GM12878 (cell line): ENCODE measurements at regions not wholly inside any gene's neighbourhood (a gene's known extent, or its start where the extent isn't known, plus 50 kb on each side); places are given as distances from the start of the nearest gene placed in this dataset.

Source experiments
- ATAC-seq: fragments of 200-7000 bp; cut with Tn5 transposase; 3 replicates; pipeline ENCODE4 v1.9.1; 2020; ENCODE audit warnings: mild to moderate bottlenecking, moderate library complexity
- BruUV-seq: library from RNA; stranded (reverse); fragments of 400-500 nt; replicated peaks from 2 replicates; lab custom pipeline; 2021; lab: Mats Ljungman, UMichigan
- CTCF ChIA-PET: fragments of 300-600 bp; sonication (Branson Sonifier 250); formaldehyde crosslinking; extraction: SDS; loops from one replicate; lab custom pipeline; 2021; ENCODE audit warnings: inconsistent platforms; lab: Yijun Ruan, JAX
- POLR2A ChIA-PET: fragments of 350-600 bp; formaldehyde crosslinking; extraction: SDS; loops from one replicate; lab custom pipeline; 2021; ENCODE audit warnings: inconsistent platforms; lab: Charles Lee
- RAD21 ChIA-PET: fragments of 300-600 bp; sonication (Branson Sonifier 250); formaldehyde crosslinking; loops from one replicate; lab custom pipeline; 2023; ENCODE audit warnings: antibody characterized with exemption; ENCODE audit not compliant: unreplicated experiment; lab: Charles Lee
- SMC1A ChIA-PET: fragments of 300-600 bp; sonication (Branson Sonifier 250); formaldehyde crosslinking; loops from one replicate; lab custom pipeline; 2023; ENCODE audit not compliant: unreplicated experiment, uncharacterized antibody; lab: Charles Lee
- DNase-seq: peaks from one replicate; pipeline ENCODE4 v3.0.0-alpha.2; 2011; ENCODE audit warnings: low read depth, low spot score
- FAIRE-seq: peaks from 3 replicates; lab custom pipeline; 2011; peaks lifted over from hg19 to GRCh38; lab: Jason Lieb, UNC
- H2AFZ ChIP-seq: 2 replicates; pipeline ENCODE4 v1.6.0; 2011; ENCODE audit warnings: low read depth, low read length, control low read depth; ENCODE audit not compliant: control insufficient read depth
- H3K27ac ChIP-seq: 2 replicates; pipeline ENCODE4 v1.5.1; 2011; ENCODE audit warnings: control low read depth; ENCODE audit not compliant: control insufficient read depth, insufficient read depth
- H3K27me3 ChIP-seq, 2 experiments: replicated peaks in 1 of 2; 2 replicates each; pipeline versions ENCODE4 v1.6.0 to v1.6.1; 2011; ENCODE audit warnings: low read length in 1 of 2; ENCODE audit not compliant: control insufficient read depth in 2 of 2, insufficient read depth in 2 of 2
- H3K36me3 ChIP-seq, 2 experiments: 2 replicates each; pipeline ENCODE4 v1.5.1; 2011; ENCODE audit warnings: low read length in 1 of 2; ENCODE audit not compliant: control insufficient read depth in 2 of 2, insufficient read depth in 2 of 2
- H3K4me1 ChIP-seq: 2 replicates; pipeline ENCODE4 v1.6.1; 2011; ENCODE audit warnings: mild to moderate bottlenecking, low read length, moderate library complexity, mixed read lengths; ENCODE audit not compliant: control insufficient read depth, insufficient read depth
- H3K4me2 ChIP-seq: 2 replicates; pipeline ENCODE4 v1.6.0; 2011; ENCODE audit warnings: control low read depth; ENCODE audit not compliant: control insufficient read depth, insufficient read depth
- H3K4me3 ChIP-seq: fragments of 200-600 bp; sonication (generic); 2 replicates; pipeline ENCODE4 v1.5.1; 2016
- H3K79me2 ChIP-seq: 2 replicates; pipeline ENCODE4 v1.6.0; 2011; ENCODE audit warnings: low read length; ENCODE audit not compliant: control insufficient read depth, insufficient read depth
- H3K9ac ChIP-seq: 2 replicates; pipeline ENCODE4 v1.8.0; 2011; ENCODE audit warnings: low read length, control low read depth, mixed read lengths; ENCODE audit not compliant: control insufficient read depth, insufficient read depth
- H3K9me3 ChIP-seq: replicated peaks from 3 replicates; pipeline ENCODE4 v1.5.1; 2011; ENCODE audit warnings: mild to moderate bottlenecking, low read length; ENCODE audit not compliant: control insufficient read depth, insufficient read depth
- H4K20me1 ChIP-seq: 2 replicates; pipeline ENCODE4 v1.6.0; 2011; ENCODE audit not compliant: control insufficient read depth, insufficient read depth
- E2F8 ChIP-seq: fragments of 450-650 bp; IDR thresholded peaks from 2 replicates; pipeline ENCODE4 v1.6.1; 2018; ENCODE audit warnings: mild to moderate bottlenecking, low read depth, moderate library complexity; ENCODE audit not compliant: partially characterized antibody
- HCFC1 ChIP-seq: fragments of 150-350 bp; IDR thresholded peaks from 2 replicates; pipeline ENCODE4 v1.6.1; 2014; ENCODE audit warnings: low read length
- KDM1A ChIP-seq: fragments of 200-600 bp; sonication (generic); IDR thresholded peaks from 2 replicates; pipeline ENCODE4 v1.6.1; 2016; ENCODE audit warnings: borderline replicate concordance
- MEF2B ChIP-seq: fragments of 450-650 bp; IDR thresholded peaks from 2 replicates; pipeline ENCODE4 v1.6.1; 2018; ENCODE audit warnings: mild to moderate bottlenecking, moderate library complexity; ENCODE audit not compliant: partially characterized antibody, poor library complexity, severe bottlenecking
- PML ChIP-seq: IDR thresholded peaks from 2 replicates; pipeline ENCODE4 v1.6.1; 2012; ENCODE audit warnings: low read length, inconsistent platforms
- RELA ChIP-seq: fragments of 450-650 bp; IDR thresholded peaks from 2 replicates; pipeline ENCODE4 v1.8.0; 2014; ENCODE audit warnings: borderline replicate concordance; ENCODE audit not compliant: partially characterized antibody
- RELB ChIP-seq: fragments of 450-650 bp; IDR thresholded peaks from 2 replicates; pipeline ENCODE4 v1.6.1; 2017; ENCODE audit warnings: low read depth, mild to moderate bottlenecking, moderate library complexity
- REST ChIP-seq: IDR thresholded peaks from 2 replicates; pipeline ENCODE4 v1.6.1; 2012; ENCODE audit warnings: mild to moderate bottlenecking, low read depth, low read length
- SMARCA5 ChIP-seq: fragments of 450-650 bp; IDR thresholded peaks from 2 replicates; pipeline ENCODE4 v1.6.1; 2017; ENCODE audit warnings: mild to moderate bottlenecking
- SREBF1 ChIP-seq: IDR thresholded peaks from 2 replicates; pipeline ENCODE4 v1.6.1; 2012; ENCODE audit warnings: mild to moderate bottlenecking, low read length
- SREBF2 ChIP-seq: IDR thresholded peaks from 2 replicates; pipeline ENCODE4 v1.6.1; 2012; ENCODE audit warnings: mild to moderate bottlenecking, low read length
- STAT1 ChIP-seq: fragments of 450-650 bp; conservative IDR thresholded peaks from 2 replicates; pipeline ENCODE4 v1.6.1; 2014; ENCODE audit warnings: antibody characterized with exemption, mild to moderate bottlenecking
- SUPT20H ChIP-seq: IDR thresholded peaks from 2 replicates; pipeline ENCODE4 v1.6.1; 2011; ENCODE audit warnings: low read depth, mild to moderate bottlenecking, low read length, moderate library complexity, borderline replicate concordance; ENCODE audit not compliant: control insufficient read depth
- ZNF687 ChIP-seq: fragments of 450-650 bp; IDR thresholded peaks from 2 replicates; pipeline ENCODE4 v1.6.1; 2017; ENCODE audit warnings: mild to moderate bottlenecking, moderate library complexity
- WGBS: methylation state at CpG from one replicate; pipeline ENCODE4 v1.1.6; 2016; ENCODE audit warnings: low lambda C conversion rate; ENCODE audit not compliant: insufficient replicate concordance, insufficient coverage; ENCODE audit errors: missing lambda C conversion rate; 5-methylcytosine and 5-hydroxymethylcytosine counted together
- in situ Hi-C: fragments of 300-500 bp; cut with MboI; formaldehyde crosslinking; loops from 9 replicates; pipeline ENCODE4 v1.14.3; 2018; ENCODE audit warnings: mixed read lengths
- intact Hi-C: fragments of 100-400 bp; cut with micrococcal nuclease; formaldehyde crosslinking; loops from one replicate; pipeline ENCODE4 v1.14.2; 2022; ENCODE audit not compliant: unreplicated experiment

GRCh38 chr7:69199041-69199440, 399.2 kb upstream of the AUTS2 start:
- no peak for ATAC-seq
- in situ Hi-C loops: no loop called here
- Histone ChIP-seq H3K27me3 (no peaks in the 10 kb centered on the region), H4K20me1 (no peaks in the 10 kb centered on the region), H3K36me3 (no peaks in the 10 kb centered on the region), H3K79me2 (no peaks in the 10 kb centered on the region), H3K4me3 (no peak overlapping the region), H3K9me3 (peaks cover 2% of the 10 kb centered on the region; the same call in 1 of the 3 replicates), H3K9ac (no peak overlapping the region), H3K4me1 (no peaks in the 10 kb centered on the region), H3K4me2 (no peak overlapping the region), H2AFZ (no peak overlapping the region), H3K27ac (no peak overlapping the region)
- CTCF ChIA-PET: no interaction called here
- intact Hi-C loops: no loop called here
- RAD21 ChIA-PET: no interaction called here
- no peak for FAIRE-seq
- no TSS peak for BruUV-seq
- DNase-seq: no peak
- POLR2A ChIA-PET: no interaction called here
- SMC1A ChIA-PET: no interaction called here
- 72% methylated on average over 5 of the region's 5 CpGs for WGBS
- TF ChIP-seq SUPT20H (no peak), MEF2B (no peak), PML (no peak), E2F8 (no peak), RELB (no peak), KDM1A (no peak), ZNF687 (no peak), RELA (no peak), HCFC1 (no peak), REST (no peak), STAT1 (no peak), SREBF1 (no peak), SMARCA5 (no peak), SREBF2 (no peak)
